MM.1S (cell line): ENCODE measurements at regions not wholly inside any gene's neighbourhood (a gene's known extent, or its start where the extent isn't known, plus 50 kb on each side); places are given as distances from the start of the nearest gene placed in this dataset.

Experiments used
- DNase-seq: peaks from one replicate; pipeline ENCODE4 v3.0.0-alpha.2; 2015
- H2AFZ ChIP-seq: fragments of 300-600 bp; sonication (generic); 2 replicates; pipeline ENCODE4 v1.6.0; 2016; ENCODE audit warnings: antibody characterized with exemption, low read length
- H3F3A ChIP-seq: fragments of 300-600 bp; sonication (generic); 2 replicates; pipeline ENCODE4 v1.6.1; 2016; ENCODE audit warnings: mild to moderate bottlenecking, antibody characterized with exemption, low read length, moderate library complexity, mixed read lengths; ENCODE audit not compliant: insufficient read depth
- H3K27ac ChIP-seq: fragments of 300-600 bp; sonication (generic); 2 replicates; pipeline ENCODE4 v1.5.1; 2016; ENCODE audit warnings: mild to moderate bottlenecking, low read length
- H3K27me3 ChIP-seq: fragments of 300-600 bp; sonication (generic); replicated peaks from 2 replicates; pipeline ENCODE4 v1.6.0; 2016; ENCODE audit warnings: low read length; ENCODE audit not compliant: insufficient read depth
- H3K36me3 ChIP-seq: fragments of 300-600 bp; sonication (generic); replicated peaks from 2 replicates; pipeline ENCODE4 v1.6.1; 2016; ENCODE audit warnings: mild to moderate bottlenecking, low read length, mixed read lengths; ENCODE audit not compliant: insufficient read depth
- H3K4me1 ChIP-seq: fragments of 300-600 bp; sonication (generic); 2 replicates; pipeline ENCODE4 v1.6.1; 2016; ENCODE audit warnings: low read length, mixed read lengths
- H3K4me2 ChIP-seq: fragments of 300-600 bp; sonication (generic); 2 replicates; pipeline ENCODE4 v1.6.0; 2016; ENCODE audit warnings: low read depth, low read length
- H3K4me3 ChIP-seq: fragments of 300-600 bp; sonication (generic); 2 replicates; pipeline ENCODE4 v1.5.1; 2016; ENCODE audit warnings: low read length, mixed read lengths
- H3K79me2 ChIP-seq: fragments of 300-600 bp; sonication (generic); 2 replicates; pipeline ENCODE4 v1.6.1; 2016; ENCODE audit warnings: mixed run types, low read length, mixed read lengths
- H3K9ac ChIP-seq: fragments of 300-600 bp; sonication (generic); 2 replicates; pipeline ENCODE4 v1.6.1; 2016; ENCODE audit warnings: low read length, mixed read lengths
- H3K9me2 ChIP-seq: fragments of 300-600 bp; sonication (generic); replicated peaks from 2 replicates; pipeline ENCODE4 v1.6.1; 2016; ENCODE audit warnings: mild to moderate bottlenecking, low read length, mixed read lengths; ENCODE audit not compliant: insufficient read depth
- H3K9me3 ChIP-seq: fragments of 300-600 bp; sonication (generic); replicated peaks from 2 replicates; pipeline ENCODE4 v1.6.1; 2016; ENCODE audit warnings: mild to moderate bottlenecking, low read length, mixed read lengths; ENCODE audit not compliant: insufficient read depth
- H4K20me1 ChIP-seq: fragments of 300-600 bp; sonication (generic); 2 replicates; pipeline ENCODE4 v1.6.1; 2016; ENCODE audit warnings: mild to moderate bottlenecking, low read length, moderate library complexity, mixed read lengths; ENCODE audit not compliant: insufficient read depth
- CTCF ChIP-seq: fragments of 300-600 bp; sonication (generic); IDR thresholded peaks from 2 replicates; pipeline ENCODE4 v1.5.1; 2016; ENCODE audit warnings: antibody characterized with exemption, low read length, mixed read lengths
- EZH2 ChIP-seq: fragments of 300-600 bp; sonication (generic); optimal IDR thresholded peaks from 2 replicates; pipeline ENCODE3; 2017; ENCODE audit warnings: low read depth, mild to moderate bottlenecking, antibody characterized with exemption, low read length, mixed read lengths
- EZH2phosphoT487 ChIP-seq: fragments of 300-600 bp; sonication (generic); IDR thresholded peaks from 2 replicates; pipeline ENCODE4 v1.6.1; 2018; ENCODE audit warnings: antibody characterized with exemption, low read length

GRCh38 chr6:25018568-25018954 lies 82.8 kb upstream of the RIPOR2 start:
- H3K36me3 ChIP-seq: no peaks in the 10 kb centered on the region
- no peak overlapping the region for H2AFZ ChIP-seq
- H3K27me3 ChIP-seq: no peaks in the 10 kb centered on the region
- DNase-seq: no peak
- TF ChIP-seq EZH2phosphoT487 (no peak), CTCF (no peak), EZH2 (no peak)
- H3K9me3 ChIP-seq: no peaks in the 10 kb centered on the region
- no peaks in the 10 kb centered on the region for H3K4me1 ChIP-seq
- H4K20me1 ChIP-seq: no peaks in the 10 kb centered on the region
- no peaks in the 10 kb centered on the region for H3K79me2 ChIP-seq
- H3K27ac ChIP-seq: no peak overlapping the region
- no peak overlapping the region for H3K9ac ChIP-seq
- no peak overlapping the region for H3K4me2 ChIP-seq
- H3K9me2 ChIP-seq: no peaks in the 10 kb centered on the region
- no peak overlapping the region for H3K4me3 ChIP-seq
- H3F3A ChIP-seq: no peaks in the 10 kb centered on the region

- no peak for DNase-seq
- Histone ChIP-seq H3K9me2 (no peaks in the 10 kb centered on the region), H3K36me3 (no peaks in the 10 kb centered on the region), H3K4me3 (no peak overlapping the region), H4K20me1 (no peaks in the 10 kb centered on the region), H3K9ac (no peak overlapping the region), H3K27me3 (no peaks in the 10 kb centered on the region), H3K4me1 (peaks cover 15% of the 10 kb centered on the region), H3K4me2 (no peak overlapping the region), H3F3A (peaks cover 17% of the 10 kb centered on the region), H3K9me3 (no peaks in the 10 kb centered on the region), H3K79me2 (no peaks in the 10 kb centered on the region), H3K27ac (no peak overlapping the region), H2AFZ (no peak overlapping the region)
- TF ChIP-seq EZH2phosphoT487 (no peak), EZH2 (no peak), CTCF (no peak)
Measured at GRCh38 chr6:25022140-25022553, 86.4 kb upstream of the RIPOR2 start.

GRCh38 chr6:25023781-25024180 lies 88.0 kb upstream of the RIPOR2 start:
- Histone ChIP-seq H2AFZ (no peak overlapping the region), H3K4me1 (peaks cover 23% of the 10 kb centered on the region), H3K4me2 (no peak overlapping the region), H3K36me3 (no peaks in the 10 kb centered on the region), H3K27ac (no peak overlapping the region), H3K27me3 (no peaks in the 10 kb centered on the region), H4K20me1 (no peaks in the 10 kb centered on the region), H3K9me3 (no peaks in the 10 kb centered on the region), H3F3A (peaks cover 28% of the 10 kb centered on the region), H3K9ac (no peak overlapping the region), H3K4me3 (no peak overlapping the region), H3K79me2 (no peaks in the 10 kb centered on the region), H3K9me2 (no peaks in the 10 kb centered on the region)
- no peak for DNase-seq
- TF ChIP-seq CTCF (no peak), EZH2phosphoT487 (no peak), EZH2 (no peak)
